CD4-positive, alpha-beta T cell treated with Interleukin-6 for 4 hours (primary cell): ENCODE measurements at regions not wholly inside any gene's neighbourhood (a gene's known extent, or its start where the extent isn't known, plus 50 kb on each side); places are given as distances from the start of the nearest gene placed in this dataset.

Source experiments
- DNase-seq: peaks from one replicate; pipeline ENCODE4 v3.0.0-alpha.2; 2020; ENCODE audit warnings: mixed read lengths

DNA sequence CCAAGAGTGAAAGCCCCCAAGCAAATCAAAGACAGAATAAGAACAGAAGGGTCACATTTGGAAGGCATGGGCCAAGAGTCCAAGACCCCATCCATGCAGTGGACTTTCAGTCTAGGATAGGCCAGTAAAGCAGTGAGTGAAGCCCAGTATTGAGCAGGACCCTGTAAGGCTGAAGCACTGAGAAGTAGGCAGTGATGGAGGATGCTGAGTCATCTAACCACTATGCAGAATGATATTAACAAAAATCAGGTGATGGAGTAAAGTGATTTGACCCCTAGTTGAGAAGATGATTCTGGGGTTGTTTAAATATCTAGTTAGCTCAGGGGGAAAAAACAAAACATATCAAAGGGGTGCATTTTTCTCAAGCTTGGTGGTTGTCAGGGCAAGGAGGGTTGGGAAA lies 308.7 kb upstream of the PLXNA2 start:
- DNase-seq = no peak

DNA sequence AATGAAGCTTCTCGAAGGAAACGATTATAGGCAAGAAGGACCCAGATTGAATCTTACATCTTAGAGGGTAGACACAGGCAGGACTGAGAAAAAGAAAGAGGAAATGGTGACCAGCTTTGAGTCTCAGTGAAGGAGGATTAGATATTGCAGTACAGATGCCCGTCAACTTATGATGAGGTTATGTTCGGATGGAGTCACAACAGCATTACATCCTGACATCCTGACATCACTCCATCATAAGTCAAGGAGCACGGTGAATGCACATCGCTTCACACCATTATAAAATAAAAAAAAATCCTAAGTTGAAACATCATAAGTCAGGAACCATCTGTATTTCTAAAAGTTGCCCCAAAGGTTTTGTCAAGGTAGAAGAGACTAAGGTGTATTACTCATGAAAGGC lies 312.3 kb upstream of the PLXNA2 start:
- DNase-seq = no peak

- no peak for DNase-seq
Measured at GRCh38 chr1:208557046-208557722, 313.0 kb upstream of the PLXNA2 start.

DNA sequence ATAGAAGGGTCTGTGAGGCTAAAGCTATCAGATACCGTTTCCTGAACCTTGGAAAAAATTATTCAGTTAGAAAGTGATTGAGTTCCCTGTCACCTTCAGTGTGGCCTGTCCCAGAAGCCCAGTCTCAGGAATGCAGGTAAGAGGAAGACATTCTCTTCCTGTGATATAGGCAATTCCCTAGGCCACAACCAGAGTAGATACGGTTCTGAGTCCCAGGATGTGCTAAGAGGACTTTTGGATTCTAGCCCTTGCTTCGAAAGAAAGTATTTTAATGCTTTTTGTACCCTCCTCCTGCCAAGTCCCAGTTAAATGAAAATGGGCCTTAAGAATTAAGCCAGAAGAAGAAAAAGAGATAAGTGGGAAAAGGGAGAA lies 313.5 kb upstream of the PLXNA2 start:
- DNase-seq = no peak

GRCh38 chr1:208559597-208560329 lies 315.6 kb upstream of the PLXNA2 start:
- DNase-seq = no peak

DNA sequence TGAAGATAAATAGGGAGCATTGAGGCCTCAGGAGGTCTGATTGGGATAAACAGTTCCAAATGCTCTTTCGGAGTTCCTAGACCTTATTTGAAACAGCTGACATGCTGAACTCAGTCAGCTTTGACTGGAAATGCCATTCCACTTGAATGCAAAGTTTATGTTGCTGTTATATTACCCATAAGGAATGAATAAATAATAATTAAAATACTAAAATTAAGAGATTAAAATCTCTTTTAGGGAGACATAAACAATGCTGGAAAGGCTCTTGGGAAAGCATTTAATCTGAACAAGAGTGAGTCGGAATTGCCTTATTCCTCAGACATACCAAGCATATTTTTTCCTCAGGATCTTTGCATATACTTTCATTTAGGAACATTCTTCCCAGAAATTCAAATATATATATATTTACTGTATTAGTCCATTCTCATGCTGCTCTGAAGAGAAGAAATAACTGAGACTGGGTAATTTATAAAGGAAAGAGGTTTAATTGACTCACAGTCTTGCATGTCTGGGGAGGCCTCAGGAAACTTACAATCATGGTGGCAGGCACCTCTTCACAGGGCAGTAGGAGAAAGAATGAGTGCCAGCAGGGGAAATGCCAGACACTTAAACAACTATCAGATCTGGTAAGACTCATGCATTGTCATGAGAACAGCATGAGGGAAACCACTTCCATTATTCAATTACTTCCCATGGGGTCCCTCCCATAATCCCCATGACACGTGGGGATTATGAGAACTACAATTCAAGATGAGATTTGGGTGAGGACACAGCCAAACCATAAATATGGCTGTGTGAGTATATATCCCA lies 318.2 kb upstream of the PLXNA2 start:
- DNase-seq = no peak

GRCh38 chr1:208564466-208564865 lies 320.3 kb upstream of the PLXNA2 start:
- no peak for DNase-seq

- DNase-seq = no peak
Measured at GRCh38 chr1:208565756-208566440, 321.7 kb upstream of the PLXNA2 start.

DNA sequence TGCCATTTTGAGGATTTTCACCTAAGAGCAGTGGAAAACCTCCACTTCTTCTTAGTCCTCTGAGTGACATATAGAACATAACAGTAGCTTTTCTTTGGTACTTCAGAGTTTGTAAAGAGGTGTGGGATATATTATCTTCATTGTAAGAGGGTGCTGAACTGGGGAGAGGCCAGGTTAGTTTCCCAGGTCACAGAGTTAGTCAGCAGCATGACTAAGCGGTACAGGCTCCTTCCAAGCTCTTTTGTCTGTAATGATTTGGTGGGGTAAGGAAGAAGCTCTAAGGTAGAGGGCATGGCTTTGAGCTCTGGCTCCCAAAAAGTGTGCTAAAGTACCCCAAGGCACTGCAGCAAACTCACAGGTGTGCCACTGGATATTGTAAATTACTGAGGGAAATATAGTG lies 325.0 kb upstream of the PLXNA2 start:
- no peak for DNase-seq

- no peak for DNase-seq
Measured at GRCh38 chr1:208570362-208570761, 326.2 kb upstream of the PLXNA2 start.

DNA sequence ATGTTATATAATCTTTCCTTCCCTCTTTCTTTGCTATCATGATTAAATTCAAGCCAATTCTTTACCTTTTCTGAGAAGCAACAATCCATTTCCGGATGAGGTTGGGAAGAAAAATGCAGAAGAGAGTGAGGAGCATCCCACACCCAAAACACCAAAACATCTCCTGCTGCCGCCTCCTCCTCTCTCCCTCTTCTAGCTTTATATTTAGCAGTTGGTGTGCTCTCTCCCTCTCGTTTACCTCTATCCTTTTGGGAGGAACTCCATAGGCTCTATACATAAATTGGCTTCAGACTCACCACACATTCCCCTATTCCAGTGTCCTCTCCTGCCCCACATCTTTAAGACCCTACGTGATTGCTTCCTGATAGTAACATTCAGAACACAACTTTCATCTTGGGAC lies 332.2 kb upstream of the PLXNA2 start:
- DNase-seq = no peak

- no peak for DNase-seq
Measured at GRCh38 chr1:208577381-208577905, 333.3 kb upstream of the PLXNA2 start.

DNA sequence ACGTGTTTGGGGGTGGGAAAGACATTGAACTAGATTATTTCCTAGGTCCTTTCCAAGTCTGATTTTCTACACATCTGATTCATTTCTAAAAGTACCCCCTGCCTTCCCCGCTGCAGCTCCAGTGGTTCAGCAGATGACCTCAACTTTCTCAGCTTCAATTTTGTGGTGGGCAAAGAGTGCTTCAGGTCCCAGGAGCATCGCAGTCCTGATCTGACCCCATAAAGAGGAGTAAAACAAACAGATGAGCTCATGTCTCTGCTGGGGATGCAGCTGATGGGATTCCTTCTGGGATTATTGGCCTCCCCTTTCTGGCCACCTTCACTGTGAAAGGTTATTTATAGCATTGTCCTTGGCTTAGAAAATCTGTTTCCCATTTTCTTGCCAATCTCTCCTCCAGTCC lies 337.0 kb upstream of the PLXNA2 start:
- no peak for DNase-seq

DNA sequence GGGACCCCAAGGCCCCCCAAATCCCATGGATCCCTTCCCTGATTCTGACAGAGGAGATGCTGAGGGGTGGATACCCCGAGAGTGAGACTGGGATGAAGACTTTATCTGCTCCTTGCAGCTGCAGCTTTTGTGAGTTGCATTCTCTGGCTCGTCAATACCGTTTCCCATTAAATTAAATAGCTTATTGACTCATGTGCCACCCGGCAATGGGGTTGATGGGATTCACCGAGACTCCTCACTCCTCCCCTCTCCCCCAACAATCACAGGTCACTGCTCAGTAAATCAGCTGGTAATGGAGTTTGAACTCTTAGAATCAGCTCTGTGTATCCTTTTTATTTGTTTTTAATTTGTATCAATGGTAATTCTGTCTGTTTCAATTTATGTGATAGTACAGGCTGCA lies 337.5 kb upstream of the PLXNA2 start:
- DNase-seq = no peak

- DNase-seq = no peak
Measured at GRCh38 chr1:208584167-208584755, 340.1 kb upstream of the PLXNA2 start.

DNA sequence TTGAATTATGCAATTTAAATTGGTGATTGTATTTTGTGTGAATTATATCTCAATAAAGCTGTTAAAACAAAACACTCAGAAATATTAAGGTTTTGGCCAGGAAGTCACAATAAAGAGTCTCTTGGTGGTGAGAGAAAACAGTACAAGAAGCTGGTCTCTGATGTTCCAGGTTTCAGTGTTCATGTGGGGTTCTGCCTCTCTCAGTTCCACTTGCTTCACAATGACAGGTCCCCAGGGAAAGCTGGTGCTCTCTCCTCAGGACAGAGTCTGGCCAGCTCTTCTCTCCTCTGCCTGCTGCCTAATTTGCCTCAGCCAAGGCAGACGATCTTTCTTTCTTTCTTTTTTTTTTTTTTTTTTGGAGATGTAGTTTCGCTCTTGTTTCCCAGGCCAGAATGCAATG lies 342.9 kb upstream of the PLXNA2 start:
- DNase-seq = no peak

- DNase-seq = no peak
Measured at GRCh38 chr1:208593306-208594006, 349.3 kb upstream of the PLXNA2 start.

DNA sequence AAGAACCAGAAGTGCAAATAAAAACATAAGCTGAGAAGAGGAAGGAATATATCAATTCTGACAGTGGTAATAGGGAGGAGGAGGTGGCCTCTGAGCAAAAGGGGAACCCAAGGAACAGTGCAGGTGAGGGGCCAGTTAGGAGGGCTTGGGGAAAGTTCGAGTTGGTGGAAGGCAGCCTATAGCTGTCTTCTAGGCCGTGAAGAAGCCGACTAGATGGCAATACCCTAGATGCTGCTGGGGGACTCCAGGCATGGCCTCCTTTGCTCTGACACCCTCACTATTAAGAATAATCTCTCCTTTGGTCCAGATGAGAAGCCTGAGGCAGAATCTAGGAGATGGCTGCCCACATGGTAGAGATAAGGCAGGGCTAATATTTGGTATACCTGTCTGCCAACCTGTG lies 351.1 kb upstream of the PLXNA2 start:
- DNase-seq = no peak

- no peak for DNase-seq
Measured at GRCh38 chr1:208595745-208596144, 351.6 kb upstream of the PLXNA2 start.

DNA sequence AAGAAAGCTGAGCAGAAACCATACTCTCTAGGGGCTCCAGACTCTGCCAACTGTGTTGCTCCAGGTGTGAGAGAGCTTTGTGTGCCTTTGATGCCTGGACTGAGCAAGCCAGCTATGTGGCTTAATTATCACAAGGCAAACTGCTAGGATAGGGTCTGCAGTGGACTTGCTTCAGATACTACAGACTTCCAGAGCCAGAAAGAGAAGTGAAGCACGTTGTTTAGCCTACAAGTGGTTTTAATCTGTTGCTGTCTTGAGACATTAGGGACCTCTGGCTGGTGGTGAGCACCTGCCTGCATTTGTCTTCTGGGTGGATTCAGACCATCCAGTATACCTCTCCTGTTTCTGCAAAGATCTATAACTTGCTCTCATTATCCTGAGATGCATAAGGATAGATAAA lies 353.4 kb upstream of the PLXNA2 start:
- DNase-seq = no peak

GRCh38 chr1:208598021-208598420 lies 353.8 kb upstream of the PLXNA2 start:
- DNase-seq = no peak

DNA sequence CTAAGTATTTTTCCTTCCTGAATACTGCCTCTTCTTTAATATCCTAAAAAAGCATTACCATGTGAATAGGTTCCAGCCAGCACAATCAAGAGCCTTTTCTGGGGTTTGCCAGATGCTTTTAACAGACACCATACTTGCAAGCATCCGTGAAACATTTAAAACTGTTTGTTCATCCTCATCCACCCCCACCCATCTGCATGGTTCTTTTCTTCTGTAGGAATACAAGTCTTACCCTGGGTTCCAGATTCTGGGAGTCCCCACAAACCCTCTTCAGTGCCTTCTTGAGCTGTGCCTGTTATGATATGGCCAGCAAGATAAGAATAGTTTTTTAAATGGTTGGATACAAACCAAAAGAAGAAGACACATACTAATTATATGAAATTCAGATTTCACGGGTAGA lies 354.9 kb upstream of the PLXNA2 start:
- DNase-seq = no peak
